ENCODE measurements at regions not wholly inside any gene's neighbourhood (a gene's known extent, or its start where the extent isn't known, plus 50 kb on each side); places are given as distances from the start of the nearest gene placed in this dataset.

DNA sequence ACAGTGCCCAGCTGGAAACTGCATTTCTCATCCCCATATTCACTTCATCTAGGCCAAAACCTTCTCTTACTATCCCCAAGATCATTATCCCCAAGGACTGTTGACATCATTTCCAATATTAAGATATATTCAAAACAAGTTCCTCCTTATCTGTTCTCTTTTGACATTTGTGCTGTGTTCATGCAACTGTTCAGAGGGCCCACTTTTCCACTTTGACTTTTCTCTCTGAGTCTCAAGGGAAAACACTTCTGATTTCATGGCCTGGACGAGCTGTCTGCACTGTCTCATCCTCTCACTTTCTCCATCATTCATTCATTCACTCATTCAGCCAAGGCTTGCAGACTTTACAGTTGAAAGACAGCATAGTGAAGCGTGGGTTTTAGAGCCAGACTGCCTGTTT, 173.7 kb upstream of the DAPK1 start:
- Histone ChIP-seq H3K4me1 (no peaks in the 10 kb centered on the region), H3K27ac (no peak overlapping the region), H3K4me3 (no peak overlapping the region), H3K9me3 (no peaks in the 10 kb centered on the region), H3K27me3 (peaks cover 0 to 4% (median 0%) of the 10 kb centered on the region in 7 donors), H3K36me3 (no peaks in the 10 kb centered on the region)
- intact Hi-C loops (cut with DNase I), result loop anchor here (1.0 to 10.0 kb wide), 18 partner anchors 209 to 912 kb away; partner anchors contain the start of gene GAS1 (in 7 of the 10)
- TF ChIP-seq, protein P1, sequence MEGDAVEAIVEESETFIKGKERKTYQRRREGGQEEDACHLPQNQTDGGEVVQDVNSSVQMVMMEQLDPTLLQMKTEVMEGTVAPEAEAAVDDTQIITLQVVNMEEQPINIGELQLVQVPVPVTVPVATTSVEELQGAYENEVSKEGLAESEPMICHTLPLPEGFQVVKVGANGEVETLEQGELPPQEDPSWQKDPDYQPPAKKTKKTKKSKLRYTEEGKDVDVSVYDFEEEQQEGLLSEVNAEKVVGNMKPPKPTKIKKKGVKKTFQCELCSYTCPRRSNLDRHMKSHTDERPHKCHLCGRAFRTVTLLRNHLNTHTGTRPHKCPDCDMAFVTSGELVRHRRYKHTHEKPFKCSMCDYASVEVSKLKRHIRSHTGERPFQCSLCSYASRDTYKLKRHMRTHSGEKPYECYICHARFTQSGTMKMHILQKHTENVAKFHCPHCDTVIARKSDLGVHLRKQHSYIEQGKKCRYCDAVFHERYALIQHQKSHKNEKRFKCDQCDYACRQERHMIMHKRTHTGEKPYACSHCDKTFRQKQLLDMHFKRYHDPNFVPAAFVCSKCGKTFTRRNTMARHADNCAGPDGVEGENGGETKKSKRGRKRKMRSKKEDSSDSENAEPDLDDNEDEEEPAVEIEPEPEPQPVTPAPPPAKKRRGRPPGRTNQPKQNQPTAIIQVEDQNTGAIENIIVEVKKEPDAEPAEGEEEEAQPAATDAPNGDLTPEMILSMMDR (IDR thresholded peaks at IDR 0.05), result no peak
- ATAC-seq (peak in 5 of 8 donors; percentile 9 to 37 (median 29)), DNase-seq (no peak)
- WGBS, 2 donors, result 51 to 70% methylated on average over 2 of the region's 2 CpGs

DNA sequence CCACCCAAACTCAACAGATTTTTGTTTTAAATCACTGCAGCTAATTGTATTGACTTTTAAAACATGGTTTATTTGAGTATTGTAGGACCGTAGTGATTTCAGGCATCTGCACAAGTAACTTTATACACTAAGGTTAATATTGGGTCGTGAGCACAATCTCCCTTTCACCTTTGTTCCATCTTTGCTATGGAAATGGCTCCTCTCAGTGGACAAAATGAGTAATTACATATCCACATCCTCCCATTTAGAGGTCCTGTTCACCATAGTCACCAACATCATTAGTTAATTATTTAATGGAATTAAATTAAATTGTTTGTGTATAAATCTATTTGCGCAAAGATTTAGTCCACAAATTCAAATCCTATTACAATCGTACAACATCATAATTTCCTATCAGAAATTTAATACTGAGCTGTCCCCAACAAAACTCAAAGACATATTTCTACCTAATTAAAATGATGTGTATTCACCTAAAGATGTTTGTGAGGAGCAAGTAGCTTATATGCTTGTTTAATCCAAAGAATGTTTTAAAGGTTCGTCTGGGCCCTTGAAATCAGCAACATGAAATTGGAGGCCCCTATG, 173.0 kb upstream of the DAPK1 start:
- DNase-seq, result peak in 1 of 2 donors; percentile 18
- peak in 7 of 8 donors; percentile 56 to 85 (median 71) for ATAC-seq
- TF ChIP-seq, protein P1 (IDR thresholded peaks at IDR 0.05), result peak; percentile 60 to 86 (median 82)
- Histone ChIP-seq H3K4me1 (no peaks in the 10 kb centered on the region), H3K27ac (no peak overlapping the region), H3K27me3 (peaks cover 0 to 4% (median 0%) of the 10 kb centered on the region in 7 donors), H3K9me3 (no peaks in the 10 kb centered on the region), H3K4me3 (no peak overlapping the region), H3K36me3 (no peaks in the 10 kb centered on the region)
- WGBS, 2 donors, result 1 to 4% methylated on average over 5 of the region's 5 CpGs
- intact Hi-C loops (cut with DNase I), result loop anchor here (1.0 to 10.0 kb wide), 20 partner anchors 210 to 912 kb away; partner anchors contain the start of gene GAS1 (in 7 of the 10)

DNA sequence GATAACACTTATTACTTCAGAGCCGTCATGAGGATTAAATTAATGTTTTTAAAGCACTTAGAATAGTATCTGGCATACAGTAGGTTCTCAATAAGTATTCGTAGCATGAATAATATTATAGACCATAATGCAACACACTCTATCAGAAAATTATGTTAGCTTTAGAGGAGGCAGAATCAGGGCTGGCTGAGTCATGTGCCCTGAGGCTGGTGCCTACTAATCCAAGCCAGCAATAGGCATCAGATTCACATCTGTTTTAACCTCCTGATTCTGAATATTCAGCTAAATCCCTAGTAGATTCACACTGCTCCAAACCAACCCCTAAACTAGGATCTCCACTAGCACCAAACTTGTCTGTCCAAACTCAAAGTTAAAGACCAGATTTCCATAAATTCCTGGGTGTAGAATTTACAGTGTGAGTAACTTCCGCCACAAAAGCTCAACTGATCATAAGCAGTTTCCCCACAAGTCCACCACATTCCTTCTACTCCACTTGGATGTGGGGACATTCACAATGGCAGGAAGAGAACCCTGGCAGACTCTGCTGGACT, 170.0 kb upstream of the DAPK1 start:
- H3K27ac ChIP-seq, result no peak overlapping the region

DNA sequence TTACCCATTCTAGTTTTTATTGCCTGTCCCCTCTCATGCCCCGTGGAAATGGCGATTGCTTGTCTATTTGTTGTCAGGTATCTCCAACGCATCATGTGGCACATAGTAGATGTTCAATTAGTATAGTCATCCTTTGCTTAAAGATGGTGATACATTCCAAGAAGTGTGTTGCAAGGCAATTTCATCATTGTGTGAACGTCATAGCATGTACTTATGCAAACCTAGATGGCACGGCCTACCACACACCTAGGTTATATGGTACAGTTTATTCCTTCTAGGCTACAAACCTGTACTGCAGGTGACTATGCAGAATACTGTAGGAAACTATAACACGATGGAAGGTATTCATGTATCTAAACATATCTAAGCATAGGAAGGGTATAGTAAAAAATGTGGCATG, 163.9 kb upstream of the DAPK1 start:
- TF ChIP-seq, protein P1 (IDR thresholded peaks at IDR 0.05), result no peak

More for the DNA sequence above, 170.0 kb upstream of the DAPK1 start:
- H3K4me3 ChIP-seq, result no peak overlapping the region
- H3K27me3 ChIP-seq, result peaks cover 0 to 4% (median 0%) of the 10 kb centered on the region in 7 donors
- no peaks in the 10 kb centered on the region for H3K36me3 ChIP-seq
- DNase-seq (no peak), ATAC-seq (no peak)
- 83 to 87% methylated on average over 3 of the region's 3 CpGs for WGBS, 2 donors
- no peaks in the 10 kb centered on the region for H3K4me1 ChIP-seq
- TF ChIP-seq, protein P1 (IDR thresholded peaks at IDR 0.05), result no peak
- peaks cover 0 to 23% (median 18%) of the 10 kb centered on the region in 11 donors for H3K9me3 ChIP-seq
- intact Hi-C loops (cut with DNase I), result loop anchor here in 9 of 10 donors (5.0 to 10.0 kb wide), 12 partner anchors 213 to 915 kb away; partner anchors contain the start of gene GAS1 (in 2 of the 9)

More for the DNA sequence above, 163.9 kb upstream of the DAPK1 start:
- H3K27me3 ChIP-seq, result peaks cover 0 to 28% (median 19%) of the 10 kb centered on the region in 7 donors
- H3K4me1 ChIP-seq, result peaks cover 0 to 15% (median 7%) of the 10 kb centered on the region in 9 donors
- H3K9me3 ChIP-seq, result peaks cover 0 to 23% (median 18%) of the 10 kb centered on the region in 11 donors
- ATAC-seq (no peak), DNase-seq (no peak)
- intact Hi-C loops (cut with DNase I), result loop anchor here in 1 of 10 donors (10.0 kb wide), 1 partner anchor 171 kb away; no protein-coding TSS in a partner anchor
- H3K36me3 ChIP-seq, result no peaks in the 10 kb centered on the region
- no peak overlapping the region for H3K4me3 ChIP-seq
- no peak overlapping the region for H3K27ac ChIP-seq
- 93 to 98% methylated on average over 6 of the region's 6 CpGs for WGBS, 2 donors
